HG03066 (cell line): ENCODE measurements at regions not wholly inside any gene's neighbourhood (a gene's known extent, or its start where the extent isn't known, plus 50 kb on each side); places are given as distances from the start of the nearest gene placed in this dataset.

Experiments used
- ATAC-seq: cut with Tn5 transposase; IDR thresholded peaks from one replicate; pipeline ENCODE4 v1.9.1; 2021; ENCODE audit warnings: low read depth; ENCODE audit not compliant: unreplicated experiment

GRCh38 chr6:140052736-140053729 lies 678.6 kb upstream of the CITED2 start:
- ATAC-seq = no peak

- ATAC-seq = no peak
Observed at GRCh38 chr6:140051521-140052512, 677.4 kb upstream of the CITED2 start.

GRCh38 chr6:140050101-140050995 lies 675.9 kb upstream of the CITED2 start:
- ATAC-seq = no peak

GRCh38 chr6:140049251-140049650 lies 674.8 kb upstream of the CITED2 start:
- no peak for ATAC-seq

GRCh38 chr6:140048202-140048790 lies 673.8 kb upstream of the CITED2 start:
- no peak for ATAC-seq

GRCh38 chr6:140047321-140047720 lies 672.9 kb upstream of the CITED2 start:
- ATAC-seq = no peak

GRCh38 chr6:140046016-140046632 lies 671.7 kb upstream of the CITED2 start:
- no peak for ATAC-seq

- ATAC-seq = no peak
Observed at GRCh38 chr6:140045116-140045515, 670.7 kb upstream of the CITED2 start.

- ATAC-seq = no peak
Observed at GRCh38 chr6:140044626-140045025, 670.2 kb upstream of the CITED2 start.

- no peak for ATAC-seq
Observed at GRCh38 chr6:140043762-140044378, 669.4 kb upstream of the CITED2 start.

- no peak for ATAC-seq
Observed at GRCh38 chr6:140043357-140043756, 668.9 kb upstream of the CITED2 start.

GRCh38 chr6:140041571-140042332 lies 667.3 kb upstream of the CITED2 start:
- ATAC-seq = no peak

GRCh38 chr6:140041056-140041455 lies 666.6 kb upstream of the CITED2 start:
- no peak for ATAC-seq

- no peak for ATAC-seq
Observed at GRCh38 chr6:140040396-140040795, 665.9 kb upstream of the CITED2 start.

- no peak for ATAC-seq
Observed at GRCh38 chr6:140039364-140039763, 664.9 kb upstream of the CITED2 start.

GRCh38 chr6:140036196-140036595 lies 661.7 kb upstream of the CITED2 start:
- no peak for ATAC-seq

- no peak for ATAC-seq
Observed at GRCh38 chr6:140032189-140032588, 657.7 kb upstream of the CITED2 start.

- ATAC-seq = no peak
Observed at GRCh38 chr6:140029551-140029950, 655.1 kb upstream of the CITED2 start.
